Retinal pigment epithelial cell (primary cell): ENCODE measurements at regions not wholly inside any gene's neighbourhood (a gene's known extent, or its start where the extent isn't known, plus 50 kb on each side); places are given as distances from the start of the nearest gene placed in this dataset.

Source experiments
- DNase-seq: peaks from one replicate; pipeline ENCODE4 v3.0.0-alpha.2; 2010; ENCODE audit warnings: low read depth
- H3K4me3 ChIP-seq: 2 replicates; pipeline ENCODE4 v1.5.1; 2011; ENCODE audit warnings: mild to moderate bottlenecking, low read length, control low read depth, moderate library complexity
- TF ChIP-seq, protein P1 (sequence below): conservative IDR thresholded peaks from 2 replicates; pipeline ENCODE4 v1.5.1; 2011; ENCODE audit warnings: low read depth, low read length, control low read depth, inconsistent platforms

DNA sequence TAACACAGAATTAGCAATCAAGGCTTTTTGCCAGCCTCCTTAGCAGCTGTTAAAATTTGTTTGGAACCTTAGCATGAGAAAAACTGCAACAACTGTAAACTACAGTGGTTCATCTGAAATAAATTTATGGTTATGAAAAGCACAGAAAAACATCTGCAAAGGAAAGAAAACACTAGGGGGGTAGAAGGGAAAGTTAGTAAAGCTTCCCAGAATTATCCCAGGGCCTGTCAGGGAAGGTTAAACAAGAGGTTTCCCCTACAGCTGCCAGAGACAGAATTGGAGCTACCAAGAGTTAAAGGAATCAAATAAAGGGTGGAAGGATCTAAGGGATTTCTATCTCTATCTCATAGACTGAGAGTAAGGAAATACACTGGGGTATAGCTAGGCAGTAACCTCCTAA lies 234.7 kb upstream of the DIAPH2 start:
- TF ChIP-seq, protein P1, sequence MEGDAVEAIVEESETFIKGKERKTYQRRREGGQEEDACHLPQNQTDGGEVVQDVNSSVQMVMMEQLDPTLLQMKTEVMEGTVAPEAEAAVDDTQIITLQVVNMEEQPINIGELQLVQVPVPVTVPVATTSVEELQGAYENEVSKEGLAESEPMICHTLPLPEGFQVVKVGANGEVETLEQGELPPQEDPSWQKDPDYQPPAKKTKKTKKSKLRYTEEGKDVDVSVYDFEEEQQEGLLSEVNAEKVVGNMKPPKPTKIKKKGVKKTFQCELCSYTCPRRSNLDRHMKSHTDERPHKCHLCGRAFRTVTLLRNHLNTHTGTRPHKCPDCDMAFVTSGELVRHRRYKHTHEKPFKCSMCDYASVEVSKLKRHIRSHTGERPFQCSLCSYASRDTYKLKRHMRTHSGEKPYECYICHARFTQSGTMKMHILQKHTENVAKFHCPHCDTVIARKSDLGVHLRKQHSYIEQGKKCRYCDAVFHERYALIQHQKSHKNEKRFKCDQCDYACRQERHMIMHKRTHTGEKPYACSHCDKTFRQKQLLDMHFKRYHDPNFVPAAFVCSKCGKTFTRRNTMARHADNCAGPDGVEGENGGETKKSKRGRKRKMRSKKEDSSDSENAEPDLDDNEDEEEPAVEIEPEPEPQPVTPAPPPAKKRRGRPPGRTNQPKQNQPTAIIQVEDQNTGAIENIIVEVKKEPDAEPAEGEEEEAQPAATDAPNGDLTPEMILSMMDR, result no peak
- H3K4me3 ChIP-seq, result no peak overlapping the region
- DNase-seq, result no peak

DNA sequence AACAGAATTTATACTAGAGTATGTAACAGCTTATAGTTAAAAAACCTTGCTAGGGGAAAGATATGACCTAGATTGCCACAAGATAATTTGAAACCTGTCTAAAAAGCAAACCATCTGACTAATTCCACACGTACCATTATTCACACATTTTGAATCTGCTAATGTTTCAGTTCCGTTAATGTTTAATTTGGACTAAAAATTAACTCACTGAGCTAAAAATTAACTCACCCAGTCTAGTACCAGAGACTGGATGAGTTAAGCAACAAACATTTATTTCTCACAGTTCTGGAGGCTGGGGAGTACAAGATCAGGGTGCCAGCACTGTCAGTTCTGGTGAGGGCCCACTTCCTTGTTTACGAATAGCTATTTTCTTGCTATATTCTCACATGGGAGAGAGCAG lies 231.5 kb upstream of the DIAPH2 start:
- TF ChIP-seq, protein P1, result no peak
- DNase-seq, result no peak
- no peak overlapping the region for H3K4me3 ChIP-seq

DNA sequence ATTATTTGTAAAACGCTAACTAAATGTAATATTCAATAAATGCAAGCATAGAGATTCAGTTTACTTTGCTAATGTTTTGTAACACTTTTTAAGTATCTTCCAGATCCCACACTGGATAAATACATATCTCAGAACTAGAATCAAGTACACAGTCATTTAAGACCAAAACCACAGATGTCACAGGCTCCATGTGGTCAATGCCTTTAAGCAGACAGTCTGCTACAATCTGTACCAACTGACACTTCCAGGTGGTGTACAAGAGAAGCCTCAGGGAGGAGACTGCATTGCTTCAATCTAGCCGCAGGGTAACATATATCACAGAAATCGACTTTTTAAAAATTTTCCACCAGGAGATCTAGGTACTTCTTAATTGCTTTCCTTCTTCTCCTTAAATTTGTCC lies 229.6 kb upstream of the DIAPH2 start:
- TF ChIP-seq, protein P1, result no peak
- no peak for DNase-seq
- no peak overlapping the region for H3K4me3 ChIP-seq

DNA sequence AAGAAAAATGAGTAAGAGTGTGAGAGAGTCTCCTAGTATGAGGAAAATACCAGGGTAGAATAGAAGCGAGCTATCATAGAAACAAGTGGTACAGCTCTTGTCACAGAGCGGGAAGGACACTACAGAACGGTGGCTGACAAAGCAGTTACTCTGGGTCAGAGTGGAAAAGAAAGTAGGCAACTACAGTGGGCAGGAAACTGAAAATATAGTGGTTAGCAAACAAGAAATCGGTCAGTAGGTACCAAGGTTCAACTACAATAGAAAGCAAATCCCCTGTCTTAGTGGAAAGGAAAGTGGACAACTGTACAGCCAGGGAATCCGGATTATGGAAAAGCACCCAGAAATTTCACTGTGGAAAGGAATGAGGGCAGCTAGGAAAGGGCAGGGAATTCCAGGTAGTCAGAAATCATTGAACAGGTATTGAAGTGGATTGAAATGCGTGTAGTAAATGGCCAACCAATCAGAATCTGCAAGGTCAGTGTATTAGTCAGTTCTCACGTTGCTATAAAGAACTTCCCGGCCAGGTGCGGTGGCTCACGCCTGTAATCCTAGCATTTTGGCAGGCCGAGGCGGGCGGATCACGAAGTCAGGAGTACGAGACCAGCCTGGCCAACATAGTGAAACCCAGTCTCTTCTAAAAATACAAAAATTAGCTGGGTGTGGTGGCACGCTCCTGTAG lies 219.6 kb upstream of the DIAPH2 start:
- DNase-seq, result no peak
- no peak overlapping the region for H3K4me3 ChIP-seq
- TF ChIP-seq, protein P1, result no peak

DNA sequence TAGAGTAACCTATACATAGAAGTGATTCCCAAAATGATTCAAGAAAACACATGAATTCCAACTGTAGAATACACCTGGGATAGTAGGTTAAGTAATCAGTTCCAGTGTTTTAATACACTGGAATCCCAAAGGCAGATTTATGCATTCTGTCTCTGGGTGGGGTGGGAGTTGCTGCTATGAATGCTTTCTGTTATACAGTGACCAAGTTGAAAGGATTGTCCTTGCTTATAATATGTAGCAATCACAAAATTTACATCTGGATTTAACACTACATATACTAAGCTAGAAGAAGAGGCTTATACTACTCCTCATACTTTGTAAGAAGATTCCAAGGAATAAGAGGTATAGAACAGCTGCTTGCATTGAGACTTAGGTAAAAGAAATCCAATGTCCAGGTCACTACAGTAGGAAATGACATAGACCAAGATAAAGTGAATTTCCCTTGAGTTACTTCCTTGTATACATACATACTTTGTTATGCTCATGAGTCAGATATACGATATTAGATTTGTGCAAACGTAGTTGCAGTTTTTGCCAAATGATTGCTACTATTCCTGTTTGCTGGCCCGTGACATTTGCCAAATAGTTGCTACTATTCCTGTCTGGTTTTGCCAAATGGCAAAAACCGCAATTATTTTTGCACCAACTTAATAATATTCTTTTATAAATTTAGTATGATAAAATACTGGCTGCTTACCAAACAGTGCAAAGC lies 210.5 kb upstream of the DIAPH2 start:
- DNase-seq, result no peak
- H3K4me3 ChIP-seq, result no peak overlapping the region
- TF ChIP-seq, protein P1, result no peak

DNA sequence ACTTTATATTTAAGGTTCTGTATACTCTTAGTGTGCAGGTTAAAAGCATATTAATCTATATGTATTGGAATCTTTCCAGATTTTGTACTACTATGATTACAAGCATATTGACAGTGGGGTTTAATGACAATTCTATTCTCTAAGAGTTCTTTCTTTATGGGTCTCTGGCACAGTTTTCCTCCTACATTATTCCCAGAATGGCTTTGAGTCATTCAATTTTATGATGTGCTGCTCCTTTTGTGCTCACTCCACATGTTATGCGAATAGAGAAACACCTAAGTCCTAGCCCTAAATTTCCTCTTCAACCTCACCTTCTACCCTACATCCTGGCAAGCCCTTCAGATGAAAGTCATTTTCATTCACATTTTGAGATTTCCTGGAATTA lies 209.9 kb upstream of the DIAPH2 start:
- TF ChIP-seq, protein P1, result no peak
- H3K4me3 ChIP-seq, result no peak overlapping the region
- DNase-seq, result no peak

DNA sequence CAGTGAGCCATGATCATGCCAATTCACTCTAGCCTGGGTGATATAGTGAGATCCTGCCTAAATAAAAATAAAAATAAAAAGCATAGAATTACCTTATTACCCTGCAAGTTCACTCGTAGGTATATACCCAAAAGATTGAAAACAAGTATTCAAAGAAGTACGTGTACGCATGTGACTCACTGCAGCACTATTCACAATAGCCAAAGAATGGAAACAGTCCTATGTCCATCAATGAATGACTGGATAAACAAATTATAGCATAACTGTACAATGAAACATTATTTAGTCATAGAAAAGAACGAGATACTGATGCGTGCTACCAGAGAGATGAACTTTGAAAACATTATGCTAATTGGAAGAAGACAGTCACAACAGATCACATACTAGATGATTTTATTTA lies 204.6 kb upstream of the DIAPH2 start:
- TF ChIP-seq, protein P1, result no peak
- no peak for DNase-seq
- H3K4me3 ChIP-seq, result no peak overlapping the region
